Neural cell (in vitro differentiated cells): ENCODE measurements at regions not wholly inside any gene's neighbourhood (a gene's known extent, or its start where the extent isn't known, plus 50 kb on each side); places are given as distances from the start of the nearest gene placed in this dataset.

Experiments used
- H2AFZ ChIP-seq: fragments of 200-600, 300-800 bp; sonication (generic), shearing (Covaris generic); 2 replicates; pipeline ENCODE4 v1.6.0; 2014; ENCODE audit warnings: low read depth, mild to moderate bottlenecking, antibody characterized with exemption, low read length, moderate library complexity
- H3F3A ChIP-seq: fragments of 200-600 bp; shearing (Covaris generic); 2 replicates; pipeline ENCODE4 v1.6.1; 2016; ENCODE audit warnings: mild to moderate bottlenecking, moderate library complexity, mixed read lengths, antibody characterized with exemption, low read length; ENCODE audit not compliant: insufficient read depth, poor library complexity, severe bottlenecking
- H3K27ac ChIP-seq: fragments of 200-600, 300-800 bp; sonication (generic), shearing (Covaris generic); 2 replicates; pipeline ENCODE4 v1.5.1; 2014; ENCODE audit warnings: mild to moderate bottlenecking, low read length, moderate library complexity
- H3K27me3 ChIP-seq: fragments of 300-800, 200-600 bp; sonication (generic), shearing (Covaris generic); 2 replicates; pipeline ENCODE4 v1.6.0; 2014; ENCODE audit warnings: mild to moderate bottlenecking, low read depth, low read length, moderate library complexity; ENCODE audit not compliant: insufficient read depth
- H3K36me3 ChIP-seq: fragments of 300-800, 200-600 bp; sonication (generic), shearing (Covaris generic); 2 replicates; pipeline ENCODE4 v1.5.1; 2014; ENCODE audit warnings: mild to moderate bottlenecking, antibody characterized with exemption, low read length, moderate library complexity; ENCODE audit not compliant: insufficient read depth
- H3K4me2 ChIP-seq: fragments of 300-800, 200-600 bp; sonication (generic), shearing (Covaris generic); 2 replicates; pipeline ENCODE4 v1.6.0; 2014; ENCODE audit warnings: mild to moderate bottlenecking, low read length
- H3K4me3 ChIP-seq: fragments of 300-800, 200-600 bp; sonication (generic), shearing (Covaris generic); 2 replicates; pipeline ENCODE4 v1.5.1; 2014; ENCODE audit warnings: mild to moderate bottlenecking, low read length, moderate library complexity
- H3K79me2 ChIP-seq: fragments of 200-600 bp; shearing (Covaris generic); replicated peaks from 2 replicates; pipeline ENCODE4 v1.6.0; 2014; ENCODE audit warnings: mild to moderate bottlenecking, low read length, moderate library complexity; ENCODE audit not compliant: insufficient read depth
- H3K9ac ChIP-seq: fragments of 300-800, 200-600 bp; sonication (generic), shearing (Covaris generic); 2 replicates; pipeline ENCODE4 v1.6.1; 2016; ENCODE audit warnings: mild to moderate bottlenecking, low read length, mixed read lengths
- H3K9me2 ChIP-seq: fragments of 200-600 bp; shearing (Covaris generic); 2 replicates; pipeline ENCODE4 v1.6.1; 2016; ENCODE audit warnings: mild to moderate bottlenecking, low read length, mixed read lengths; ENCODE audit not compliant: insufficient read depth
- H3K9me3 ChIP-seq: fragments of 200-600, 300-800 bp; sonication (generic), shearing (Covaris generic); 2 replicates; pipeline ENCODE4 v1.6.1; 2016; ENCODE audit warnings: mild to moderate bottlenecking, mixed run types, low read length, moderate library complexity, mixed read lengths
- H4K20me1 ChIP-seq: fragments of 200-600 bp; shearing (Covaris generic); 2 replicates; pipeline ENCODE4 v1.6.1; 2016; ENCODE audit warnings: mild to moderate bottlenecking, mixed run types; ENCODE audit not compliant: insufficient read depth
- EP300 ChIP-seq: fragments of 450-650 bp; conservative IDR thresholded peaks from 2 replicates; pipeline ENCODE4 v1.6.1; 2014; ENCODE audit warnings: antibody characterized with exemption, mild to moderate bottlenecking, moderate library complexity; ENCODE audit not compliant: poor library complexity, severe bottlenecking
- EZH2 ChIP-seq: fragments of 200-600, 300-800 bp; shearing (Covaris generic), sonication (generic); IDR thresholded peaks from 2 replicates; pipeline ENCODE4 v1.6.1; 2014; ENCODE audit warnings: antibody characterized with exemption, low read length, borderline replicate concordance, mild to moderate bottlenecking; ENCODE audit not compliant: insufficient read depth, poor library complexity, severe bottlenecking
- MXI1 ChIP-seq: fragments of 450-650 bp; conservative IDR thresholded peaks from 2 replicates; pipeline ENCODE4 v1.6.1; 2014; ENCODE audit warnings: antibody characterized with exemption, mild to moderate bottlenecking; ENCODE audit not compliant: poor library complexity, severe bottlenecking
- POLR2AphosphoS5 ChIP-seq: IDR thresholded peaks from 2 replicates; pipeline ENCODE4 v1.6.1; 2012
- RAD21 ChIP-seq: fragments of 450-650 bp; conservative IDR thresholded peaks from 2 replicates; pipeline ENCODE4 v1.6.1; 2014; ENCODE audit warnings: antibody characterized with exemption, mild to moderate bottlenecking, moderate library complexity
- SMC3 ChIP-seq: fragments of 450-650 bp; conservative IDR thresholded peaks from 2 replicates; pipeline ENCODE4 v1.6.1; 2014; ENCODE audit warnings: antibody characterized with exemption, mild to moderate bottlenecking, moderate library complexity; ENCODE audit not compliant: poor library complexity
- TAF1 ChIP-seq: IDR thresholded peaks from 2 replicates; pipeline ENCODE4 v1.6.1; 2012; ENCODE audit warnings: low read depth
- TF ChIP-seq, protein P1 (sequence below): fragments of 450-650 bp; IDR thresholded peaks from 2 replicates; pipeline ENCODE4 v1.5.1; 2014; ENCODE audit warnings: antibody characterized with exemption, mild to moderate bottlenecking, moderate library complexity; ENCODE audit not compliant: poor library complexity, severe bottlenecking
- TF ChIP-seq, protein P2 (sequence below): IDR thresholded peaks from 2 replicates; pipeline ENCODE4 v1.6.1; 2012; ENCODE audit warnings: borderline replicate concordance

DNA sequence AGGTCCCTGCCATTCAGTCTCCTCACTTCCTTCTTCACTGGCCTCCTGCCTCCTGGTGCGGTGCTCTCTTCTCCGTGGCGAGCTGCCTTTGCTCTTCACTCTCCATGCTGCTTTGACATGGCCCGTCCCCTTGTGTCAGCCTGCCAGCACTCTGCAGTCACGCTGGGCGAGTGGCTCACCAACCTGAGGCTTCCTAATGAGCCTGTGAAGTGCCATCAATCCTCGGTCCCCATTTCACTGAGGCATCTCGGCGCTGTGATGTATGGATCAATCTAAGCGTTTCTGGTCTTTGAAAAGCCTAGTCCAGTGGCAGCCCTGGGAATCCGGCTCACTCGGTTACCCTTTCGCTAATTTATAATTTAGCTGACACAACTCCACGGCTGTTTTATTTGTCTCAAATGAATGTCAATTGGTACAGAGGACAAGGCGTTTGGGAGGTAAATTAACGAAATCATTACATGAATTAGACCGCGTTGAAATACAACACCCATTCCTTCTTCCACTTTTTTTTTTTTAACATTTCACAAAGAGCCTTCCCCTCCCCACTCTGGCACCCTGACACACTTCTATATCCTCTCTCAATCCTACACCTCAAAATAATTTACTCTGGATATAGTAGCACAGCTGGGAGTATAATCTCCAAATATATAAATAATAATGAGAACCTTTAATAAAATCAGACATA is 610.7 kb downstream of the TMEM114 start:
- no peaks in the 10 kb centered on the region for H3K9me2 ChIP-seq
- no peaks in the 10 kb centered on the region for H3F3A ChIP-seq
- H3K79me2 ChIP-seq, result no peaks in the 10 kb centered on the region
- no peaks in the 10 kb centered on the region for H3K27me3 ChIP-seq
- no peaks in the 10 kb centered on the region for H3K36me3 ChIP-seq
- H2AFZ ChIP-seq, result no peak overlapping the region
- H3K4me2 ChIP-seq, result no peak overlapping the region
- H3K27ac ChIP-seq, result no peak overlapping the region
- TF ChIP-seq MXI1, result no peak
- TF ChIP-seq, protein P1, sequence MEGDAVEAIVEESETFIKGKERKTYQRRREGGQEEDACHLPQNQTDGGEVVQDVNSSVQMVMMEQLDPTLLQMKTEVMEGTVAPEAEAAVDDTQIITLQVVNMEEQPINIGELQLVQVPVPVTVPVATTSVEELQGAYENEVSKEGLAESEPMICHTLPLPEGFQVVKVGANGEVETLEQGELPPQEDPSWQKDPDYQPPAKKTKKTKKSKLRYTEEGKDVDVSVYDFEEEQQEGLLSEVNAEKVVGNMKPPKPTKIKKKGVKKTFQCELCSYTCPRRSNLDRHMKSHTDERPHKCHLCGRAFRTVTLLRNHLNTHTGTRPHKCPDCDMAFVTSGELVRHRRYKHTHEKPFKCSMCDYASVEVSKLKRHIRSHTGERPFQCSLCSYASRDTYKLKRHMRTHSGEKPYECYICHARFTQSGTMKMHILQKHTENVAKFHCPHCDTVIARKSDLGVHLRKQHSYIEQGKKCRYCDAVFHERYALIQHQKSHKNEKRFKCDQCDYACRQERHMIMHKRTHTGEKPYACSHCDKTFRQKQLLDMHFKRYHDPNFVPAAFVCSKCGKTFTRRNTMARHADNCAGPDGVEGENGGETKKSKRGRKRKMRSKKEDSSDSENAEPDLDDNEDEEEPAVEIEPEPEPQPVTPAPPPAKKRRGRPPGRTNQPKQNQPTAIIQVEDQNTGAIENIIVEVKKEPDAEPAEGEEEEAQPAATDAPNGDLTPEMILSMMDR, result no peak
- TF ChIP-seq POLR2AphosphoS5, result no peak
- TF ChIP-seq SMC3, result no peak
- no peak for TF ChIP-seq RAD21
- TF ChIP-seq EZH2, result no peak
- no peak for TF ChIP-seq TAF1
- no peak for TF ChIP-seq EP300
- TF ChIP-seq, protein P2, sequence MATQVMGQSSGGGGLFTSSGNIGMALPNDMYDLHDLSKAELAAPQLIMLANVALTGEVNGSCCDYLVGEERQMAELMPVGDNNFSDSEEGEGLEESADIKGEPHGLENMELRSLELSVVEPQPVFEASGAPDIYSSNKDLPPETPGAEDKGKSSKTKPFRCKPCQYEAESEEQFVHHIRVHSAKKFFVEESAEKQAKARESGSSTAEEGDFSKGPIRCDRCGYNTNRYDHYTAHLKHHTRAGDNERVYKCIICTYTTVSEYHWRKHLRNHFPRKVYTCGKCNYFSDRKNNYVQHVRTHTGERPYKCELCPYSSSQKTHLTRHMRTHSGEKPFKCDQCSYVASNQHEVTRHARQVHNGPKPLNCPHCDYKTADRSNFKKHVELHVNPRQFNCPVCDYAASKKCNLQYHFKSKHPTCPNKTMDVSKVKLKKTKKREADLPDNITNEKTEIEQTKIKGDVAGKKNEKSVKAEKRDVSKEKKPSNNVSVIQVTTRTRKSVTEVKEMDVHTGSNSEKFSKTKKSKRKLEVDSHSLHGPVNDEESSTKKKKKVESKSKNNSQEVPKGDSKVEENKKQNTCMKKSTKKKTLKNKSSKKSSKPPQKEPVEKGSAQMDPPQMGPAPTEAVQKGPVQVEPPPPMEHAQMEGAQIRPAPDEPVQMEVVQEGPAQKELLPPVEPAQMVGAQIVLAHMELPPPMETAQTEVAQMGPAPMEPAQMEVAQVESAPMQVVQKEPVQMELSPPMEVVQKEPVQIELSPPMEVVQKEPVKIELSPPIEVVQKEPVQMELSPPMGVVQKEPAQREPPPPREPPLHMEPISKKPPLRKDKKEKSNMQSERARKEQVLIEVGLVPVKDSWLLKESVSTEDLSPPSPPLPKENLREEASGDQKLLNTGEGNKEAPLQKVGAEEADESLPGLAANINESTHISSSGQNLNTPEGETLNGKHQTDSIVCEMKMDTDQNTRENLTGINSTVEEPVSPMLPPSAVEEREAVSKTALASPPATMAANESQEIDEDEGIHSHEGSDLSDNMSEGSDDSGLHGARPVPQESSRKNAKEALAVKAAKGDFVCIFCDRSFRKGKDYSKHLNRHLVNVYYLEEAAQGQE, result no peak
- H4K20me1 ChIP-seq, result no peaks in the 10 kb centered on the region
- H3K4me3 ChIP-seq, result no peak overlapping the region
- no peak overlapping the region for H3K9ac ChIP-seq
- no peaks in the 10 kb centered on the region for H3K9me3 ChIP-seq

DNA sequence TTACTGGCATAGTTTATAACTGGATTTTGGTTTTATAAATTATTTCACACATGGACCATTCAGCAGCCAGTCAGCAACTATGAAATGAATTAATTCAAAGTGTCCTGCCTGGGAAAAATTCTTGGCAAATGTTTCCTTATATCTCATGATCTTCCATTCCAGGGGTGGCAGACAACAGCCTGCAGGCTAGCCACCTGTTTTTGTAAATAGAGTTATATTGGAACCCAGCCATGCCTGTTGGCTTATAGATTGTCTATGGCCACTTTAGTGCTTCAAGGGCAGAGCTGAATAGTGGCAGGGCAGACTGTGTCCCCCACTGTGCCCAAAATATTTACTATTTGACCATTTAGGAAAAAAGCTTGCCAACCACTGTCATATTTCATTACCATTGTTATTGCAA is 613.7 kb downstream of the TMEM114 start:
- H3K4me3 ChIP-seq, result no peak overlapping the region
- no peaks in the 10 kb centered on the region for H3F3A ChIP-seq
- TF ChIP-seq RAD21 (no peak), EZH2 (no peak), MXI1 (no peak)
- TF ChIP-seq, protein P1, result no peak
- H2AFZ ChIP-seq, result no peak overlapping the region
- H3K27me3 ChIP-seq, result no peaks in the 10 kb centered on the region
- H3K27ac ChIP-seq, result no peak overlapping the region
- H3K9ac ChIP-seq, result no peak overlapping the region
- no peaks in the 10 kb centered on the region for H3K9me3 ChIP-seq
- no peaks in the 10 kb centered on the region for H4K20me1 ChIP-seq
- H3K4me2 ChIP-seq, result no peak overlapping the region
- no peaks in the 10 kb centered on the region for H3K36me3 ChIP-seq
- H3K79me2 ChIP-seq, result no peaks in the 10 kb centered on the region
- no peaks in the 10 kb centered on the region for H3K9me2 ChIP-seq
